PC-9 (cell line): ENCODE measurements at regions not wholly inside any gene's neighbourhood (a gene's known extent, or its start where the extent isn't known, plus 50 kb on each side); places are given as distances from the start of the nearest gene placed in this dataset.
A peak's percentile ranks its signal among the peaks of the same experiment; 100 is the strongest.

ENCODE experiments used
- BruUV-seq: library from RNA; stranded (reverse); fragments of 400-500 nt; replicated peaks from 2 replicates; lab custom pipeline; 2021; lab: Mats Ljungman, UMichigan
- CTCF ChIA-PET: fragments of 300-600 bp; sonication (Branson Sonifier 250); formaldehyde crosslinking; loops from one replicate; lab custom pipeline; 2022; ENCODE audit warnings: antibody characterized with exemption; lab: Charles Lee
- POLR2A ChIA-PET: fragments of 300-600 bp; sonication (Branson Sonifier 250); formaldehyde crosslinking; loops from one replicate; lab custom pipeline; 2022; ENCODE audit warnings: antibody characterized with exemption; ENCODE audit not compliant: unreplicated experiment; lab: Charles Lee
- DNase-seq, 2 experiments: peaks; one replicate each; pipeline versions ENCODE4 v3.0.0 to v3.0.0-alpha.2; 2015 to 2022; ENCODE audit warnings: mixed read lengths in 1 of 2
- H2AFZ ChIP-seq: fragments of 200-600 bp; sonication (generic); 2 replicates; pipeline ENCODE4 v1.8.1; 2017; ENCODE audit warnings: antibody characterized with exemption
- H3F3A ChIP-seq: fragments of 200-600 bp; sonication (generic); 2 replicates; pipeline ENCODE4 v1.8.1; 2017; ENCODE audit warnings: antibody characterized with exemption, mild to moderate bottlenecking, low read depth; ENCODE audit not compliant: insufficient read depth
- H3K27ac ChIP-seq: fragments of 200-600 bp; sonication (generic); 2 replicates; pipeline ENCODE4 v1.6.1; 2016; ENCODE audit warnings: mixed run types
- H3K27me3 ChIP-seq: fragments of 200-600 bp; sonication (generic); 2 replicates; pipeline ENCODE4 v1.6.1; 2016; ENCODE audit warnings: low read depth, mixed run types; ENCODE audit not compliant: insufficient read depth
- H3K36me3 ChIP-seq: fragments of 200-600 bp; sonication (generic); 2 replicates; pipeline ENCODE4 v1.6.1; 2016; ENCODE audit warnings: low read depth, mixed run types
- H3K4me1 ChIP-seq: fragments of 200-600 bp; sonication (generic); replicated peaks from 2 replicates; pipeline ENCODE4 v1.6.1; 2016; ENCODE audit warnings: mixed run types; ENCODE audit not compliant: insufficient read depth
- H3K4me2 ChIP-seq: fragments of 200-600 bp; sonication (generic); 2 replicates; pipeline ENCODE4 v1.6.1; 2017; ENCODE audit warnings: mixed run types
- H3K4me3 ChIP-seq: fragments of 200-600 bp; sonication (generic); 2 replicates; pipeline ENCODE4 v1.6.1; 2016; ENCODE audit warnings: mixed run types
- H3K79me2 ChIP-seq: fragments of 200-600 bp; sonication (generic); 2 replicates; pipeline ENCODE4 v1.6.1; 2017; ENCODE audit warnings: low read depth, mixed run types
- H3K9me2 ChIP-seq: fragments of 200-600 bp; sonication (generic); 2 replicates; pipeline ENCODE4 v1.8.1; 2017; ENCODE audit warnings: mild to moderate bottlenecking; ENCODE audit not compliant: insufficient read depth
- H3K9me3 ChIP-seq: fragments of 200-600 bp; sonication (generic); 2 replicates; pipeline ENCODE4 v1.8.1; 2016; ENCODE audit warnings: low read depth; ENCODE audit not compliant: insufficient read depth
- H4K20me1 ChIP-seq: fragments of 200-600 bp; sonication (generic); 2 replicates; pipeline ENCODE4 v1.8.1; 2017; ENCODE audit not compliant: insufficient read depth
- CTCF ChIP-seq: fragments of 200-600 bp; sonication (generic); conservative IDR thresholded peaks from 2 replicates; pipeline ENCODE4 v1.6.1; 2017; ENCODE audit warnings: mixed run types, antibody characterized with exemption, mild to moderate bottlenecking, moderate library complexity
- EZH2 ChIP-seq: fragments of 200-600 bp; sonication (generic); IDR thresholded peaks from 2 replicates; pipeline ENCODE4 v1.8.0; 2017; ENCODE audit warnings: antibody characterized with exemption, low read depth
- intact Hi-C: fragments of 100-400 bp; cut with micrococcal nuclease; formaldehyde crosslinking; loops from one replicate; pipeline ENCODE4 v1.10.0; 2022; ENCODE audit not compliant: unreplicated experiment

GRCh38 chr10:65194126-65194525 lies 1672.9 kb downstream of the REEP3 start:
- no peak overlapping the region for H3K4me2 ChIP-seq
- intact Hi-C loops, result no loop called here
- TF ChIP-seq EZH2 (no peak), CTCF (no peak)
- no peaks in the 10 kb centered on the region for H3K27me3 ChIP-seq
- H3K9me2 ChIP-seq, result no peaks in the 10 kb centered on the region
- ChIA-PET CTCF (no interaction called here), POLR2A (no interaction called here)
- no peaks in the 10 kb centered on the region for H3K79me2 ChIP-seq
- H3K27ac ChIP-seq, result no peak overlapping the region
- H4K20me1 ChIP-seq, result no peaks in the 10 kb centered on the region
- DNase-seq, result peak in 1 of 2 experiments; percentile 6
- no peak overlapping the region for H3K4me3 ChIP-seq
- no peaks in the 10 kb centered on the region for H3K36me3 ChIP-seq
- no peaks in the 10 kb centered on the region for H3F3A ChIP-seq
- no peaks in the 10 kb centered on the region for H3K4me1 ChIP-seq
- H3K9me3 ChIP-seq, result no peaks in the 10 kb centered on the region
- no TSS peak for BruUV-seq
- no peak overlapping the region for H2AFZ ChIP-seq

GRCh38 chr10:65194555-65194954 lies 1673.4 kb downstream of the REEP3 start:
- H3K79me2 ChIP-seq, result no peaks in the 10 kb centered on the region
- H3K4me3 ChIP-seq, result no peak overlapping the region
- no peaks in the 10 kb centered on the region for H4K20me1 ChIP-seq
- BruUV-seq, result no TSS peak
- H3K27me3 ChIP-seq, result no peaks in the 10 kb centered on the region
- no peaks in the 10 kb centered on the region for H3K36me3 ChIP-seq
- no peaks in the 10 kb centered on the region for H3K9me2 ChIP-seq
- TF ChIP-seq CTCF (no peak), EZH2 (no peak)
- intact Hi-C loops, result no loop called here
- no peaks in the 10 kb centered on the region for H3F3A ChIP-seq
- DNase-seq, result no peak
- no peaks in the 10 kb centered on the region for H3K9me3 ChIP-seq
- ChIA-PET CTCF (no interaction called here), POLR2A (interaction anchor here (0.5 kb wide), 1 partner anchor 1549 kb away, joined by 8 read pairs; no protein-coding TSS in a partner anchor)
- no peak overlapping the region for H2AFZ ChIP-seq
- no peak overlapping the region for H3K27ac ChIP-seq
- no peak overlapping the region for H3K4me2 ChIP-seq
- H3K4me1 ChIP-seq, result no peaks in the 10 kb centered on the region

- intact Hi-C loops, result no loop called here
- H3K9me3 ChIP-seq, result no peaks in the 10 kb centered on the region
- no TSS peak for BruUV-seq
Observed at GRCh38 chr10:65196111-65196510, 1674.9 kb downstream of the REEP3 start.

More at GRCh38 chr10:65196111-65196510, 1674.9 kb downstream of the REEP3 start:
- DNase-seq, result no peak
- H2AFZ ChIP-seq, result 0 out of 2 replicates have a peak overlapping the region, but pooled peaks have one; percentile 61
- POLR2A ChIA-PET, result no interaction called here
- no peak overlapping the region for H3K4me2 ChIP-seq
- no peaks in the 10 kb centered on the region for H3K27me3 ChIP-seq
- H3K4me3 ChIP-seq, result no peak overlapping the region
- no peak overlapping the region for H3K27ac ChIP-seq
- no peaks in the 10 kb centered on the region for H3K4me1 ChIP-seq
- no peak for TF ChIP-seq EZH2
- no peak for TF ChIP-seq CTCF
- no peaks in the 10 kb centered on the region for H3K36me3 ChIP-seq
- CTCF ChIA-PET, result no interaction called here
- H3K79me2 ChIP-seq, result no peaks in the 10 kb centered on the region
- H3F3A ChIP-seq, result no peaks in the 10 kb centered on the region
- no peaks in the 10 kb centered on the region for H4K20me1 ChIP-seq
- no peaks in the 10 kb centered on the region for H3K9me2 ChIP-seq
